SK-N-MC (cell line): ENCODE measurements at regions not wholly inside any gene's neighbourhood (a gene's known extent, or its start where the extent isn't known, plus 50 kb on each side); places are given as distances from the start of the nearest gene placed in this dataset.

Source experiments
- DNase-seq: peaks from one replicate; pipeline ENCODE4 v3.0.0-alpha.2; 2011; ENCODE audit warnings: low read depth, low spot score
- H3K27ac ChIP-seq: fragments of 200-600 bp; sonication (generic); 2 replicates; pipeline ENCODE4 v1.5.1; 2016; ENCODE audit warnings: mixed run types
- H3K36me3 ChIP-seq: fragments of 200-600 bp; sonication (generic); 2 replicates; pipeline ENCODE4 v1.6.1; 2017; ENCODE audit warnings: antibody characterized with exemption, low read length, mixed read lengths; ENCODE audit not compliant: insufficient read depth
- H3K4me3 ChIP-seq: fragments of 200-600 bp; sonication (generic); 2 replicates; pipeline ENCODE4 v1.5.1; 2016
- H3K9ac ChIP-seq: fragments of 200-600 bp; sonication (generic); 2 replicates; pipeline ENCODE4 v1.8.0; 2017; ENCODE audit warnings: mixed run types, mixed read lengths; ENCODE audit not compliant: insufficient read length
- H3K9me3 ChIP-seq: fragments of 200-600 bp; sonication (generic); 2 replicates; pipeline ENCODE4 v1.6.1; 2017; ENCODE audit warnings: low read depth, mild to moderate bottlenecking, antibody characterized with exemption, low read length, moderate library complexity, mixed read lengths
- EZH2 ChIP-seq: fragments of 200-600 bp; sonication (generic); IDR thresholded peaks from one replicate; pipeline ENCODE4 v1.6.1; 2017; ENCODE audit warnings: antibody characterized with exemption
- FOXP2 ChIP-seq: optimal IDR thresholded peaks from 2 replicates; pipeline ENCODE3; 2011; ENCODE audit warnings: mild to moderate bottlenecking, moderate library complexity; ENCODE audit not compliant: insufficient read depth; ENCODE audit errors: extremely low read length, control extremely low read depth
- POLR2AphosphoS5 ChIP-seq: IDR thresholded peaks from 2 replicates; pipeline ENCODE4 v1.6.1; 2012; ENCODE audit warnings: mild to moderate bottlenecking, low read depth, low read length, borderline replicate concordance

- DNase-seq = no peak
- no peaks in the 10 kb centered on the region for H3K36me3 ChIP-seq
- no peak overlapping the region for H3K4me3 ChIP-seq
- no peak overlapping the region for H3K9ac ChIP-seq
- no peaks in the 10 kb centered on the region for H3K9me3 ChIP-seq
- H3K27ac ChIP-seq = no peak overlapping the region
- TF ChIP-seq POLR2AphosphoS5 (no peak), FOXP2 (no peak), EZH2 (no peak)
Observed at GRCh38 chr20:11032611-11033010, 358.8 kb upstream of the JAG1 start.

- Histone ChIP-seq H3K36me3 (no peaks in the 10 kb centered on the region), H3K4me3 (no peak overlapping the region), H3K9ac (no peak overlapping the region), H3K9me3 (no peaks in the 10 kb centered on the region), H3K27ac (no peak overlapping the region)
- no peak for DNase-seq
- TF ChIP-seq POLR2AphosphoS5 (no peak), EZH2 (no peak), FOXP2 (no peak)
Observed at GRCh38 chr20:11034025-11034424, 360.2 kb upstream of the JAG1 start.

GRCh38 chr20:11035211-11035610 lies 361.4 kb upstream of the JAG1 start:
- H3K9me3 ChIP-seq = no peaks in the 10 kb centered on the region
- H3K4me3 ChIP-seq = no peak overlapping the region
- TF ChIP-seq EZH2 (no peak), FOXP2 (no peak), POLR2AphosphoS5 (no peak)
- DNase-seq = no peak
- no peak overlapping the region for H3K27ac ChIP-seq
- no peaks in the 10 kb centered on the region for H3K36me3 ChIP-seq
- no peak overlapping the region for H3K9ac ChIP-seq

GRCh38 chr20:11041396-11041795 lies 367.6 kb upstream of the JAG1 start:
- no peak overlapping the region for H3K9ac ChIP-seq
- TF ChIP-seq FOXP2 = no peak
- no peak for TF ChIP-seq POLR2AphosphoS5
- TF ChIP-seq EZH2 = no peak
- H3K9me3 ChIP-seq = no peaks in the 10 kb centered on the region
- DNase-seq = no peak
- H3K36me3 ChIP-seq = no peaks in the 10 kb centered on the region
- no peak overlapping the region for H3K4me3 ChIP-seq
- H3K27ac ChIP-seq = no peak overlapping the region

GRCh38 chr20:11043001-11043400 lies 369.2 kb upstream of the JAG1 start:
- Histone ChIP-seq H3K27ac (no peak overlapping the region), H3K36me3 (no peaks in the 10 kb centered on the region), H3K9me3 (no peaks in the 10 kb centered on the region), H3K4me3 (no peak overlapping the region), H3K9ac (no peak overlapping the region)
- no peak for DNase-seq
- TF ChIP-seq EZH2 (no peak), FOXP2 (no peak), POLR2AphosphoS5 (no peak)

- no peak for DNase-seq
- no peaks in the 10 kb centered on the region for H3K36me3 ChIP-seq
- H3K9me3 ChIP-seq = no peaks in the 10 kb centered on the region
- H3K4me3 ChIP-seq = no peak overlapping the region
- H3K9ac ChIP-seq = no peak overlapping the region
- TF ChIP-seq EZH2 (no peak), FOXP2 (no peak)
- H3K27ac ChIP-seq = no peak overlapping the region
Observed at GRCh38 chr20:11044561-11044960, 370.8 kb upstream of the JAG1 start.

- Histone ChIP-seq H3K27ac (no peak overlapping the region), H3K4me3 (no peak overlapping the region), H3K9me3 (no peaks in the 10 kb centered on the region), H3K36me3 (no peaks in the 10 kb centered on the region), H3K9ac (no peak overlapping the region)
- DNase-seq = no peak
- no peak for TF ChIP-seq FOXP2
- TF ChIP-seq POLR2AphosphoS5 = no peak
- no peak for TF ChIP-seq EZH2
Observed at GRCh38 chr20:11045412-11046175, 371.8 kb upstream of the JAG1 start.

GRCh38 chr20:11047559-11047958 lies 373.8 kb upstream of the JAG1 start:
- TF ChIP-seq FOXP2 (no peak), EZH2 (no peak), POLR2AphosphoS5 (no peak)
- H3K27ac ChIP-seq = no peak overlapping the region
- H3K9me3 ChIP-seq = no peaks in the 10 kb centered on the region
- H3K9ac ChIP-seq = no peak overlapping the region
- no peak overlapping the region for H3K4me3 ChIP-seq
- H3K36me3 ChIP-seq = no peaks in the 10 kb centered on the region
- DNase-seq = no peak

GRCh38 chr20:11048739-11049138 lies 374.9 kb upstream of the JAG1 start:
- no peak overlapping the region for H3K4me3 ChIP-seq
- no peak for DNase-seq
- no peak overlapping the region for H3K9ac ChIP-seq
- no peaks in the 10 kb centered on the region for H3K36me3 ChIP-seq
- TF ChIP-seq FOXP2 = no peak
- TF ChIP-seq POLR2AphosphoS5 = no peak
- no peak for TF ChIP-seq EZH2
- H3K27ac ChIP-seq = no peak overlapping the region
- H3K9me3 ChIP-seq = no peaks in the 10 kb centered on the region
